Trophoblast cell (in vitro differentiated cells and primary cell): ENCODE measurements at regions not wholly inside any gene's neighbourhood (a gene's known extent, or its start where the extent isn't known, plus 50 kb on each side); places are given as distances from the start of the nearest gene placed in this dataset.
"Not testable (repeated sequence)": the region's sequence is repeated elsewhere in the genome, so short reads cannot be mapped to it uniquely, and the experiment has no call there.

Experiments used
- DNase-seq, 2 donors: peaks; one replicate each; pipeline ENCODE4 v3.0.0-alpha.2; 2016
- H2AFZ ChIP-seq: 2 replicates; pipeline ENCODE4 v1.6.1; 2013; ENCODE audit warnings: low read length, moderate library complexity, mild to moderate bottlenecking; ENCODE audit not compliant: insufficient read depth, poor library complexity
- H2AK5ac ChIP-seq: 2 replicates; pipeline ENCODE4 v1.6.1; 2013; ENCODE audit warnings: mild to moderate bottlenecking, low read length
- H2BK120ac ChIP-seq: 2 replicates; pipeline ENCODE4 v1.6.1; 2013; ENCODE audit warnings: low read length, mild to moderate bottlenecking, moderate library complexity; ENCODE audit not compliant: insufficient read depth, poor library complexity
- H2BK12ac ChIP-seq: 2 replicates; pipeline ENCODE4 v1.6.1; 2013; ENCODE audit warnings: mild to moderate bottlenecking, low read length, moderate library complexity
- H2BK5ac ChIP-seq: 2 replicates; pipeline ENCODE4 v1.6.1; 2013; ENCODE audit warnings: low read length, low read depth, moderate library complexity, mild to moderate bottlenecking; ENCODE audit not compliant: poor library complexity
- H3K14ac ChIP-seq: 2 replicates; pipeline ENCODE4 v1.6.1; 2013; ENCODE audit warnings: mild to moderate bottlenecking, low read length
- H3K18ac ChIP-seq: 2 replicates; pipeline ENCODE4 v1.6.1; 2013; ENCODE audit warnings: mild to moderate bottlenecking, low read length
- H3K23ac ChIP-seq: 2 replicates; pipeline ENCODE4 v1.6.1; 2013; ENCODE audit warnings: low read length
- H3K27ac ChIP-seq: 2 replicates; pipeline ENCODE4 v1.5.1; 2013; ENCODE audit warnings: low read depth, mild to moderate bottlenecking, inconsistent platforms, low read length, moderate library complexity
- H3K27me3 ChIP-seq: 2 replicates; pipeline ENCODE4 v1.6.1; 2013; ENCODE audit warnings: inconsistent platforms, mild to moderate bottlenecking, low read length, moderate library complexity; ENCODE audit not compliant: insufficient read depth
- H3K36me3 ChIP-seq, 2 experiments: 1 replicate in 1 of 2; 2 replicates in 1 of 2; pipeline ENCODE4 v1.6.1; 2013; ENCODE audit warnings: low read length in 2 of 2, mild to moderate bottlenecking in 2 of 2, moderate library complexity in 1 of 2; ENCODE audit not compliant: insufficient read depth in 2 of 2, control insufficient read depth in 1 of 2
- H3K4ac ChIP-seq: 2 replicates; pipeline ENCODE4 v1.6.1; 2013; ENCODE audit warnings: low read depth, mild to moderate bottlenecking, low read length, moderate library complexity
- H3K4me1 ChIP-seq, 2 experiments: 1 replicate in 1 of 2; 2 replicates in 1 of 2; pipeline ENCODE4 v1.6.1; 2013; ENCODE audit warnings: low read length in 2 of 2, mild to moderate bottlenecking in 2 of 2, moderate library complexity in 1 of 2; ENCODE audit not compliant: insufficient read depth in 2 of 2, control insufficient read depth in 1 of 2
- H3K4me2 ChIP-seq: 2 replicates; pipeline ENCODE4 v1.6.1; 2013; ENCODE audit warnings: inconsistent platforms, mild to moderate bottlenecking, low read length, moderate library complexity
- H3K4me3 ChIP-seq: 2 replicates; pipeline ENCODE4 v1.5.1; 2013; ENCODE audit warnings: mild to moderate bottlenecking, low read depth, low read length, inconsistent platforms
- H3K79me1 ChIP-seq: one replicate; pipeline ENCODE4 v1.6.1; 2013; ENCODE audit warnings: low read length
- H3K79me2 ChIP-seq: 2 replicates; pipeline ENCODE4 v1.6.1; 2013; ENCODE audit warnings: low read length, mild to moderate bottlenecking; ENCODE audit not compliant: control insufficient read depth, insufficient read depth, poor library complexity
- H3K9ac ChIP-seq: 2 replicates; pipeline ENCODE4 v1.6.1; 2013; ENCODE audit warnings: mild to moderate bottlenecking, low read length
- H3K9me3 ChIP-seq: 2 replicates; pipeline ENCODE4 v1.6.1; 2013; ENCODE audit warnings: low read depth, mild to moderate bottlenecking, control low read depth, inconsistent platforms, low read length; ENCODE audit not compliant: insufficient read depth
- H4K12ac ChIP-seq: 2 replicates; pipeline ENCODE4 v1.6.1; 2013; ENCODE audit warnings: low read depth, mild to moderate bottlenecking, low read length, moderate library complexity
- H4K8ac ChIP-seq: 2 replicates; pipeline ENCODE4 v1.6.1; 2013; ENCODE audit warnings: low read depth, mild to moderate bottlenecking, low read length, moderate library complexity
- H4K91ac ChIP-seq: one replicate; pipeline ENCODE4 v1.6.1; 2013; ENCODE audit warnings: low read depth, mild to moderate bottlenecking, low read length, moderate library complexity
- WGBS: extraction: QIAGEN DNeasy Blood & Tissue Kit; methylation state at CpG from one replicate; pipeline ENCODE4 v1.1.7; 2013; ENCODE audit warnings: missing lambda C conversion rate; ENCODE audit not compliant: insufficient read length, insufficient coverage; ENCODE audit errors: extremely low coverage; 5-methylcytosine and 5-hydroxymethylcytosine counted together

DNA sequence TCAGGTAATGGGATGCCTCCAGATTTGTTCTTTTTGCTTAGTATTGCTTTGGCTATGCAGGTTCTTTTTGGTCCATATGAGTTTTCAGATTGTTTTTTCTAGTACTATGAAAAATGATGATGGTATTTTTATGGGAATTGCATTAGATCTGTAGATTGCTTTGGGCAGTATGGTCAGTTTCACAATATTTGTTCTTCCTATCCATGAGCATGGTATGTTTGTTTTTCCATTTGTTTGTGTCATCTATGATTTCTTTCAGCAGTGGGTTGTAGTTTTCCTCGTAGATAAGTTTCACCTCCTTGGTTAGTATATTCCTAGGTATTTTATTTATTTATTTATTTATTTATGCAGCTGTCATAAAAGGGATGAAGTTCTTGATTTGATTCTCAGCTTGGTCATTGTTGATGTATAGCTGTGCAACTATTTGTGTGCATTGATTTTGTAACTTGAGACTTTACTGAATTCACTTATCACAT, 103.9 kb upstream of the DNAH14 start:
- Histone ChIP-seq H3K23ac (no peak overlapping the region), H3K27ac (no peak overlapping the region)
- no CpG with 5 or more reads among the region's 1 CpG for WGBS

DNA sequence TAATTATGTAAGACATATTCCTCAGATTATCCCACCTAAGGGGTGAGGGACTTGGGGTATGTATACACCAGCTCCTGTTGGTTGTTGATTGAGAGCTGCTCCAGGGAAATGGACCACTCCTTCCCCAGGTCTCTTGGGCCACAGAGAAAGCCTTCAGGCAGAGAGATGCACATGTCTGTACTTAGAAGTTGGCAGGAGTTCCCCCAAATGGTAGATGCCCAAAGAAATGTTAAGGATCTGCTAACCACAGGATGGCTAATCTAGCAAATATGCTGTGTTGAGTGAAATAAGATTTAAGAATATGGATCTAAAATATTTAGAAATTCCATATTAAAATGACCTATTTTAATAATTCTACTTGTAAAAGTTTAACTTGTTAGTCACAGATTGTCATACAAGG, 100.8 kb upstream of the DNAH14 start:
- Histone ChIP-seq H3K9me3 (no peaks in the 10 kb centered on the region), H3K27ac (no peak overlapping the region), H2BK120ac (no peak overlapping the region), H4K91ac (no peak overlapping the region), H3K14ac (no peak overlapping the region), H3K4me1 (no peaks in the 10 kb centered on the region), H3K9ac (no peak overlapping the region), H3K4me2 (no peak overlapping the region), H3K79me1 (no peaks in the 10 kb centered on the region), H2AFZ (no peak overlapping the region), H4K8ac (no peak overlapping the region), H3K4ac (no peak overlapping the region), H3K36me3 (no peaks in the 10 kb centered on the region), H3K18ac (no peak overlapping the region), H3K79me2 (no peaks in the 10 kb centered on the region), H3K27me3 (no peaks in the 10 kb centered on the region), H3K23ac (no peak overlapping the region), H4K12ac (no peak overlapping the region), H2AK5ac (no peak overlapping the region), H3K4me3 (no peak overlapping the region), H2BK12ac (no peak overlapping the region), H2BK5ac (no peak overlapping the region)
- no peak for DNase-seq

More for the DNA sequence above, 103.9 kb upstream of the DNAH14 start:
- no peak overlapping the region for H3K4me3 ChIP-seq
- no peak overlapping the region for H3K9ac ChIP-seq
- H3K14ac ChIP-seq, result no peak overlapping the region
- no peak overlapping the region for H2BK120ac ChIP-seq
- no peak overlapping the region for H2BK12ac ChIP-seq
- no peaks in the 10 kb centered on the region for H3K4me1 ChIP-seq
- no peak overlapping the region for H2AFZ ChIP-seq
- H3K79me1 ChIP-seq, result no peaks in the 10 kb centered on the region
- no peak overlapping the region for H4K8ac ChIP-seq
- no peak overlapping the region for H2AK5ac ChIP-seq
- no peak overlapping the region for H4K91ac ChIP-seq
- no peak overlapping the region for H3K4me2 ChIP-seq
- H3K18ac ChIP-seq, result no peak overlapping the region
- H3K79me2 ChIP-seq, result no peaks in the 10 kb centered on the region
- H3K4ac ChIP-seq, result no peak overlapping the region
- H2BK5ac ChIP-seq, result no peak overlapping the region
- no peaks in the 10 kb centered on the region for H3K9me3 ChIP-seq
- H4K12ac ChIP-seq, result no peak overlapping the region
- no peaks in the 10 kb centered on the region for H3K36me3 ChIP-seq
- no peaks in the 10 kb centered on the region for H3K27me3 ChIP-seq
- no peak for DNase-seq

DNA sequence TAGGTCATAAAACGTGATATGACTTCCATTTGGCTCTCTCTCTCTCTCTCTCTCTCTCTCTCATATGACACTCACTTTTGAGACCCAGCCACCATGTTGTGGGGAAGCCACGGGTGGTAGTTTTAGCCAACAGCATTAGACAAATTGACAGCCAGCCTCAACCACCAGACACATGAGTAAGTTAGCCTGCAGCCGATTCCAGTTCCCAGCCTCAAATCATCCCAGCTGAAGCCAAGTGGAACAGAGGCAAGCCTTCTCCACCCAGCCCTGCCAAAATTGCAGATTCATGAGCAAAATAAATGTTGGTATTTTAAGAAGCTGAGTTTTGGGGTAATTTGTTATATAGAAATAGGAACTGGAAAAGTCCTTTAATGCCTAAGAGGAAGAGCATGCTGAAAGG, 98.0 kb upstream of the DNAH14 start:
- H2BK12ac ChIP-seq, result no peak overlapping the region
- no peak overlapping the region for H3K4me2 ChIP-seq
- H3K27me3 ChIP-seq, result no peaks in the 10 kb centered on the region
- no peak overlapping the region for H2BK5ac ChIP-seq
- no peak overlapping the region for H2AK5ac ChIP-seq
- no peak overlapping the region for H3K27ac ChIP-seq
- no peak overlapping the region for H3K23ac ChIP-seq
- H4K12ac ChIP-seq, result no peak overlapping the region
- no peaks in the 10 kb centered on the region for H3K9me3 ChIP-seq
- no peak overlapping the region for H4K91ac ChIP-seq
- H3K79me2 ChIP-seq, result no peaks in the 10 kb centered on the region
- H3K36me3 ChIP-seq, result no peaks in the 10 kb centered on the region
- no peaks in the 10 kb centered on the region for H3K4me1 ChIP-seq
- H3K4me3 ChIP-seq, result no peak overlapping the region
- H3K9ac ChIP-seq, result no peak overlapping the region
- H3K4ac ChIP-seq, result no peak overlapping the region
- no peak overlapping the region for H3K14ac ChIP-seq
- no peak overlapping the region for H2AFZ ChIP-seq
- DNase-seq, result no peak
- WGBS, result no CpG with 5 or more reads among the region's 3 CpGs
- no peak overlapping the region for H3K18ac ChIP-seq
- no peaks in the 10 kb centered on the region for H3K79me1 ChIP-seq
- no peak overlapping the region for H2BK120ac ChIP-seq
- no peak overlapping the region for H4K8ac ChIP-seq

DNA sequence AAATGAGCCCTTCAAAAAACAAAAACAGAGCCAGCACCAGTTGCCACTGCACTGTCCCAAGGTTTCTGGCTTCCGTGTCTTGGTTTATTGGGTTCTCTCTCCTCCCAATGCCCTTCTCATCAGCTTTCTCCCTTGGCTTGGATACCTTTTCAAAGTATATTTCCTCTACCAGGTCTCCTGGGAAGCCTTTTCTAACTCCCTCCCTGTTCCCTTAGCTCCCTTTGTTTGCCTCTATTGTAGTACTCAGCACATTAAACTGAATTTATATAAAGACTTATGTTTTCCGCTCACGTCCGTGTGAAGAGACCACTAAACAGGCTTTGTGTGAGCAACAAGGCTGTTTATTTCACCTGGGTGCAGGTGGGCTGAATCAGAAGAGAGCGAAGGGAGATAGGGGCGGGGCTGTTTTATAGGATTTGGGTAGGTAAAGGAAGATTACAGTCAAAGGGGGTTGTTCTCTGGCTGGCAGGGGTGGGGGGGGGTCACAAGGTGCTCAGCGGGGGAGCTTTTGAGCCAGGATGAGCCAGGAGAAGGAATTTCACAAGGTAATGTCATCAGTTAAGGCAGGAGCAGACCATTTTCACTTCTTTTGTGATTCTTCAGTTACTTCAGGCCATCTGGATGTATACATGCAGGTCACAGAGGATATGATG, 89.7 kb upstream of the DNAH14 start:
- H4K91ac ChIP-seq, H3K27ac ChIP-seq, H3K18ac ChIP-seq, H3K36me3 ChIP-seq, H2AFZ ChIP-seq, H2AK5ac ChIP-seq, H3K4me3 ChIP-seq, H3K9ac ChIP-seq, H2BK12ac ChIP-seq, H3K4me1 ChIP-seq, H3K79me2 ChIP-seq, H4K8ac ChIP-seq, H3K4ac ChIP-seq, H3K23ac ChIP-seq, DNase-seq, H2BK5ac ChIP-seq, H2BK120ac ChIP-seq, H3K9me3 ChIP-seq, H3K4me2 ChIP-seq, H3K79me1 ChIP-seq, H3K27me3 ChIP-seq, H3K14ac ChIP-seq, H4K12ac ChIP-seq: not testable (repeated sequence)
- no CpG with 5 or more reads among the region's 7 CpGs for WGBS
